WTC11 (cell line): ENCODE measurements at regions not wholly inside any gene's neighbourhood (a gene's known extent, or its start where the extent isn't known, plus 50 kb on each side); places are given as distances from the start of the nearest gene placed in this dataset.

ENCODE experiments used
- ATF2 ChIP-seq: sonication (generic); formaldehyde crosslinking; IDR thresholded peaks from 2 replicates; pipeline ENCODE4 v1.8.1; 2022; ENCODE audit warnings: low read depth, missing genetic modification reagents, borderline replicate concordance

GRCh38 chr3:195017151-195017550, 253.8 kb downstream of the XXYLT1 start (continued):
- TF ChIP-seq ATF2 (CRISPR knock-in tag) = no peak
